Hepatocyte (in vitro differentiated cells): ENCODE measurements at regions not wholly inside any gene's neighbourhood (a gene's known extent, or its start where the extent isn't known, plus 50 kb on each side); places are given as distances from the start of the nearest gene placed in this dataset.

ENCODE experiments used
- EZH2 ChIP-seq: fragments of 200-600 bp; sonication (generic); IDR thresholded peaks from 2 replicates; pipeline ENCODE4 v1.6.1; 2016; ENCODE audit warnings: antibody characterized with exemption, mild to moderate bottlenecking, borderline replicate concordance
- EZH2phosphoT487 ChIP-seq: fragments of 200-600 bp; sonication (generic); IDR thresholded peaks from one replicate; pipeline ENCODE4 v1.6.1; 2018; ENCODE audit warnings: antibody characterized with exemption, mild to moderate bottlenecking, low read depth, moderate library complexity; ENCODE audit not compliant: unreplicated experiment, severe bottlenecking
- TF ChIP-seq, protein P1 (sequence below): fragments of 200-600 bp; sonication (generic); IDR thresholded peaks from 2 replicates; pipeline ENCODE4 v1.5.1; 2016; ENCODE audit warnings: antibody characterized with exemption, mild to moderate bottlenecking; ENCODE audit not compliant: poor library complexity

GRCh38 chr17:34699181-34699580 lies 119.8 kb downstream of the TMEM132E start:
- TF ChIP-seq, protein P1, sequence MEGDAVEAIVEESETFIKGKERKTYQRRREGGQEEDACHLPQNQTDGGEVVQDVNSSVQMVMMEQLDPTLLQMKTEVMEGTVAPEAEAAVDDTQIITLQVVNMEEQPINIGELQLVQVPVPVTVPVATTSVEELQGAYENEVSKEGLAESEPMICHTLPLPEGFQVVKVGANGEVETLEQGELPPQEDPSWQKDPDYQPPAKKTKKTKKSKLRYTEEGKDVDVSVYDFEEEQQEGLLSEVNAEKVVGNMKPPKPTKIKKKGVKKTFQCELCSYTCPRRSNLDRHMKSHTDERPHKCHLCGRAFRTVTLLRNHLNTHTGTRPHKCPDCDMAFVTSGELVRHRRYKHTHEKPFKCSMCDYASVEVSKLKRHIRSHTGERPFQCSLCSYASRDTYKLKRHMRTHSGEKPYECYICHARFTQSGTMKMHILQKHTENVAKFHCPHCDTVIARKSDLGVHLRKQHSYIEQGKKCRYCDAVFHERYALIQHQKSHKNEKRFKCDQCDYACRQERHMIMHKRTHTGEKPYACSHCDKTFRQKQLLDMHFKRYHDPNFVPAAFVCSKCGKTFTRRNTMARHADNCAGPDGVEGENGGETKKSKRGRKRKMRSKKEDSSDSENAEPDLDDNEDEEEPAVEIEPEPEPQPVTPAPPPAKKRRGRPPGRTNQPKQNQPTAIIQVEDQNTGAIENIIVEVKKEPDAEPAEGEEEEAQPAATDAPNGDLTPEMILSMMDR = no peak
- TF ChIP-seq EZH2 = no peak
- TF ChIP-seq EZH2phosphoT487 = no peak
